ENCODE measurements at regions not wholly inside any gene's neighbourhood (a gene's known extent, or its start where the extent isn't known, plus 50 kb on each side); places are given as distances from the start of the nearest gene placed in this dataset.

DNA sequence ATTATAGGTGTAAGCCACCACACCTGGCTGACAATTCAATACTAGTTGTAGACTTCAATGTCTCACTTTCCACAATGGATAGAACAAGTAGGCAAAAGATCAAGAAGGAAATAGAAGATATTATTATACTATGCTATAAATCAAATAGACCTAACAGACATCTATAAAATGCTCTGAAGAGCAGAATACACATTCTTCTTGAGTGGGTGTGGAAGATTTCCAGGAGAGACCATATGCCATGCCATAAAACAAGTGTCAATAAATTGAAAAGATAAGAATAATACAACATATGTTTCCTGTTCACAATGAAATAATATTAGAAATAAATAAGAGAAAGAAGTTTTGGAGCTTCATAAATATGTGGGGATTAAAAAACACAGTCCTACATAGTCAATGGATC, 179.3 kb upstream of the AMOT start:
- Mint-ChIP-seq H3K27me3 (ENCODE audit: unreplicated experiment) (no peaks in the 10 kb centered on the region), H3K36me3 (ENCODE audit: unreplicated experiment) (no peaks in the 10 kb centered on the region), H3K27ac (ENCODE audit: unreplicated experiment) (no peak overlapping the region), H3K4me3 (ENCODE audit: unreplicated experiment) (no peak overlapping the region), H3K9me3 (ENCODE audit: unreplicated experiment) (no peaks in the 10 kb centered on the region), H3K4me1 (ENCODE audit: low read depth, unreplicated experiment) (no peaks in the 10 kb centered on the region)
- no peak for DNase-seq
- TF ChIP-seq, protein P1, sequence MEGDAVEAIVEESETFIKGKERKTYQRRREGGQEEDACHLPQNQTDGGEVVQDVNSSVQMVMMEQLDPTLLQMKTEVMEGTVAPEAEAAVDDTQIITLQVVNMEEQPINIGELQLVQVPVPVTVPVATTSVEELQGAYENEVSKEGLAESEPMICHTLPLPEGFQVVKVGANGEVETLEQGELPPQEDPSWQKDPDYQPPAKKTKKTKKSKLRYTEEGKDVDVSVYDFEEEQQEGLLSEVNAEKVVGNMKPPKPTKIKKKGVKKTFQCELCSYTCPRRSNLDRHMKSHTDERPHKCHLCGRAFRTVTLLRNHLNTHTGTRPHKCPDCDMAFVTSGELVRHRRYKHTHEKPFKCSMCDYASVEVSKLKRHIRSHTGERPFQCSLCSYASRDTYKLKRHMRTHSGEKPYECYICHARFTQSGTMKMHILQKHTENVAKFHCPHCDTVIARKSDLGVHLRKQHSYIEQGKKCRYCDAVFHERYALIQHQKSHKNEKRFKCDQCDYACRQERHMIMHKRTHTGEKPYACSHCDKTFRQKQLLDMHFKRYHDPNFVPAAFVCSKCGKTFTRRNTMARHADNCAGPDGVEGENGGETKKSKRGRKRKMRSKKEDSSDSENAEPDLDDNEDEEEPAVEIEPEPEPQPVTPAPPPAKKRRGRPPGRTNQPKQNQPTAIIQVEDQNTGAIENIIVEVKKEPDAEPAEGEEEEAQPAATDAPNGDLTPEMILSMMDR (IDR thresholded peaks at IDR 0.05; ENCODE audit: partially characterized antibody, unreplicated experiment) = no peak

DNA sequence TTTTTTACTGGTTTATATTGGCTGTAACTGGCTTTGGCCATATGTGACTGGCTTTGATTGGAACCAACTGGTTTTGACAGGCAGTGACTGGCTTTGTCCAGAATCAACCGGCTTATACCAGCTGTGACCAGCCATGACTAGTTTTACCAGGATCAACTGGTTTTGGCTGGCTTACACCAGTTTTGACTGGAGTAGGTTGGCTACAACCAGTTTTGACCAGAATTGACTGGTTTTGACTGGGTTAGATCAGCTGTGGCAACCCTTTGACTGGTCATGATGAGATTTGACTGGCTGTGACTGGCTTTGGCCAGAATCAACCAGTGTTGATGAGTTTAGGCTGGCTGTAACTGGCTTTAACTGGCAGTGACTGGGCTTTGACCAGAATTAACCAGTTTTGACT, 169.2 kb upstream of the AMOT start:
- no peak overlapping the region for H3K27ac Mint-ChIP-seq (ENCODE audit: unreplicated experiment)
- no peak for DNase-seq
- H3K36me3 Mint-ChIP-seq (ENCODE audit: unreplicated experiment) = no peaks in the 10 kb centered on the region
- no peak overlapping the region for H3K4me3 Mint-ChIP-seq (ENCODE audit: unreplicated experiment)
- no peaks in the 10 kb centered on the region for H3K27me3 Mint-ChIP-seq (ENCODE audit: unreplicated experiment)
- H3K9me3 Mint-ChIP-seq (ENCODE audit: unreplicated experiment) = no peaks in the 10 kb centered on the region
- H3K4me1 Mint-ChIP-seq (ENCODE audit: low read depth, unreplicated experiment) = no peaks in the 10 kb centered on the region
- TF ChIP-seq, protein P1 (IDR thresholded peaks at IDR 0.05; ENCODE audit: partially characterized antibody, unreplicated experiment) = no peak

DNA sequence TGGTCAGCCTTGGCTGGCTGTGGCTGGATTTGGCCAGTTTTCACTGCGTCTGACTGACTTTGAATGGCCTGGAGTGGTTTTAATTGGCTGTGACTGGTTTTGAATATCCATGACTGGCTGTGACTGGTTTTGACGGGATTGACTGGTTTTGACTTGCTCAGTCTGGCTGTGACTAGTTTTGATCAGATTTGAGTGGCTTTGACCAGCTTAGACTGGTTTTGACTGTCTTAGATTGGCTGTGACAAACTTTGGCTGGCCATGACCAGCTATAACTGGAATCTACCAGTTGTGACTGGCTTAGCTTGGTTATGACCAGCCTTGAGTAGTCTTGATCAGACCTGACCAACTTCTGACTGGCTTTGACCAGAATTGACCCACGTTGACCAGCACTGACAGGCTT, 168.4 kb upstream of the AMOT start:
- Mint-ChIP-seq H3K4me3 (ENCODE audit: unreplicated experiment) (no peak overlapping the region), H3K9me3 (ENCODE audit: unreplicated experiment) (no peaks in the 10 kb centered on the region), H3K4me1 (ENCODE audit: low read depth, unreplicated experiment) (no peaks in the 10 kb centered on the region), H3K36me3 (ENCODE audit: unreplicated experiment) (no peaks in the 10 kb centered on the region), H3K27me3 (ENCODE audit: unreplicated experiment) (no peaks in the 10 kb centered on the region), H3K27ac (ENCODE audit: unreplicated experiment) (no peak overlapping the region)
- TF ChIP-seq, protein P1 (IDR thresholded peaks at IDR 0.05; ENCODE audit: partially characterized antibody, unreplicated experiment) = no peak
- DNase-seq = no peak

DNA sequence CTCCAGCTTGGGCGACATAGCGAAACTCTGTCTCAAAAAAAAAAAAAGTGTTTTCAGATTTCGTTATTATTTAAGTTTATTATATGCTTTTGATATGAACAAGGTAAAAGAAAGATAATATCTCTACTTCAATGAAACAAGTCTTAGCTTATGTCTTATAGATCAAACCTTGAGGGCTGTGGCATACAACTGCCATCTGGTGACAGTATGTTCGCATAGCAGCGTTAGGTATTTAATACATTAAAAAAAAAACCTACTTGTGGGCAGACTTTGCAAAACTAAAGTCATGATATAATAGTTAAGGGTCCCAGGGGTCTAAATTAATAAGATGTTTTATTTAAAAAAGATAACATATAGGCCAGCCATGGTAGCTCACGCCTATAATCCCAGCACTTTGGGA, 161.2 kb upstream of the AMOT start:
- no peak for DNase-seq

DNA sequence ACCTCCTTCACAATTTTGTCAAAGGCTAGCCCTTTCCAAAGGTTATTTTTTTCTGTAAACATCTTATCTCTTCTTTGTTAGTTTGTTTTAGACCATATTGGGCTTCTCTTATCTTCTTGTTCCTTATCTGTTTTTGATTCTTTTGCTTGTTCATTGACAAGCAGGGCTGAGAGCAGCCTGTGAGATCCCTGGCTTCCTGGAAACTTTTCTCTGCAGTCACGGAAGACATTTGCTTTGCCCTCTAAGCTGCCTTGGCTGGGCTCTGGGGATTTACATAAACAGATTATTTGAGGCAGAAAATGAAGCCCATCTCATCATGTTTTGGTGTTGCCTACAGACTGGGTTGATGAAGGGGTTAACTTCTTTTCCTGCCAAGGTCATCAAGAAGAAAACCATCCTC, 157.4 kb upstream of the AMOT start:
- Mint-ChIP-seq H3K4me3 (ENCODE audit: unreplicated experiment) (no peak overlapping the region), H3K9me3 (ENCODE audit: unreplicated experiment) (no peaks in the 10 kb centered on the region), H3K4me1 (ENCODE audit: low read depth, unreplicated experiment) (no peaks in the 10 kb centered on the region), H3K27ac (ENCODE audit: unreplicated experiment) (no peak overlapping the region), H3K36me3 (ENCODE audit: unreplicated experiment) (no peaks in the 10 kb centered on the region), H3K27me3 (ENCODE audit: unreplicated experiment) (no peaks in the 10 kb centered on the region)
- TF ChIP-seq, protein P1 (IDR thresholded peaks at IDR 0.05; ENCODE audit: partially characterized antibody, unreplicated experiment) = no peak
- no peak for DNase-seq

More for the DNA sequence above, 161.2 kb upstream of the AMOT start:
- H3K4me3 Mint-ChIP-seq (ENCODE audit: unreplicated experiment) = no peak overlapping the region
- H3K36me3 Mint-ChIP-seq (ENCODE audit: unreplicated experiment) = no peaks in the 10 kb centered on the region
- H3K27ac Mint-ChIP-seq (ENCODE audit: unreplicated experiment) = no peak overlapping the region
- TF ChIP-seq, protein P1 (IDR thresholded peaks at IDR 0.05; ENCODE audit: partially characterized antibody, unreplicated experiment) = no peak
- H3K9me3 Mint-ChIP-seq (ENCODE audit: unreplicated experiment) = no peaks in the 10 kb centered on the region
- no peaks in the 10 kb centered on the region for H3K4me1 Mint-ChIP-seq (ENCODE audit: low read depth, unreplicated experiment)
- H3K27me3 Mint-ChIP-seq (ENCODE audit: unreplicated experiment) = no peaks in the 10 kb centered on the region
